Activated effector memory CD4-positive, alpha-beta T cell treated with anti-CD3 and anti-CD28 coated beads, Interleukin-2, amount 50 U/mL, for 16 hours (primary cell): ENCODE measurements at regions not wholly inside any gene's neighbourhood (a gene's known extent, or its start where the extent isn't known, plus 50 kb on each side); places are given as distances from the start of the nearest gene placed in this dataset.
"Not testable (repeated sequence)": the region's sequence is repeated elsewhere in the genome, so short reads cannot be mapped to it uniquely, and the experiment has no call there.

ENCODE experiments used
- DNase-seq: peaks from one replicate; pipeline ENCODE4 v3.0.0-alpha.2; 2020

- no peak for DNase-seq
These were observed 53.2 kb upstream of the UBE2E3 start for GRCh38 chr2:180927030-180927686.

GRCh38 chr2:180925700-180926099 lies 54.7 kb upstream of the UBE2E3 start:
- no peak for DNase-seq

- no peak for DNase-seq
These were observed 56.3 kb upstream of the UBE2E3 start for GRCh38 chr2:180924063-180924462.

- no peak for DNase-seq
These were observed 69.4 kb upstream of the UBE2E3 start for GRCh38 chr2:180910831-180911665.

- no peak for DNase-seq
These were observed 72.7 kb upstream of the UBE2E3 start for GRCh38 chr2:180907731-180908130.

GRCh38 chr2:180905461-180905860 lies 74.9 kb upstream of the UBE2E3 start:
- no peak for DNase-seq

GRCh38 chr2:180905002-180905401 lies 75.4 kb upstream of the UBE2E3 start:
- no peak for DNase-seq

- DNase-seq, result no peak
These were observed 79.1 kb upstream of the UBE2E3 start for GRCh38 chr2:180901331-180901730.

GRCh38 chr2:180893752-180894151 lies 86.7 kb upstream of the UBE2E3 start:
- DNase-seq, result no peak

- no peak for DNase-seq
These were observed 88.3 kb upstream of the UBE2E3 start for GRCh38 chr2:180892091-180892490.

- no peak for DNase-seq
These were observed 89.0 kb upstream of the UBE2E3 start for GRCh38 chr2:180891360-180891759.

- DNase-seq, result no peak
These were observed 89.6 kb upstream of the UBE2E3 start for GRCh38 chr2:180890781-180891180.

- DNase-seq, result no peak
These were observed 97.4 kb upstream of the UBE2E3 start for GRCh38 chr2:180882959-180883358.

- DNase-seq, result no peak
These were observed 103.9 kb upstream of the UBE2E3 start for GRCh38 chr2:180876506-180876905.

GRCh38 chr2:180873219-180873618 lies 107.2 kb upstream of the UBE2E3 start:
- DNase-seq, result no peak

- not testable (repeated sequence) for DNase-seq
These were observed 107.6 kb upstream of the UBE2E3 start for GRCh38 chr2:180872781-180873180.

GRCh38 chr2:180872255-180872654 lies 108.2 kb upstream of the UBE2E3 start:
- DNase-seq, result no peak

- DNase-seq, result no peak
These were observed 108.8 kb upstream of the UBE2E3 start for GRCh38 chr2:180871649-180872048.

GRCh38 chr2:180849851-180850250 lies 130.6 kb upstream of the UBE2E3 start:
- DNase-seq, result no peak

- DNase-seq, result no peak
These were observed 132.0 kb upstream of the UBE2E3 start for GRCh38 chr2:180848393-180848792.

- DNase-seq, result no peak
These were observed 133.5 kb upstream of the UBE2E3 start for GRCh38 chr2:180846756-180847472.

GRCh38 chr2:180842461-180842860 lies 137.9 kb upstream of the UBE2E3 start:
- no peak for DNase-seq

- no peak for DNase-seq
These were observed 139.8 kb upstream of the UBE2E3 start for GRCh38 chr2:180840641-180841040.

- DNase-seq, result no peak
These were observed 150.6 kb upstream of the UBE2E3 start for GRCh38 chr2:180829836-180830235.
